ENCODE measurements at regions not wholly inside any gene's neighbourhood (a gene's known extent, or its start where the extent isn't known, plus 50 kb on each side); places are given as distances from the start of the nearest gene placed in this dataset.

GRCh38 chr3:72126441-72127223 is 341.7 kb upstream of the PROK2 start:
- no peaks in the 10 kb centered on the region; the same call in 2 of the 3 replicates for H3K36me3 Mint-ChIP-seq (ENCODE audit: low read depth)
- H3K27me3 ChIP-seq (ENCODE audit: insufficient read depth) = no peaks in the 10 kb centered on the region
- no peaks in the 10 kb centered on the region for H3K79me2 ChIP-seq (replicated peaks; ENCODE audit: insufficient read depth)

GRCh38 chr3:72123908-72124441 is 339.0 kb upstream of the PROK2 start:
- no peak overlapping the region for H3K27ac ChIP-seq (ENCODE audit: low read depth)
- H2AFZ ChIP-seq = no peak overlapping the region
- no peaks in the 10 kb centered on the region for H3K4me1 ChIP-seq (ENCODE audit: insufficient read depth)
- ATAC-seq (no peak), DNase-seq (ENCODE audit: low spot score) (no peak)
- Mint-ChIP-seq H3K36me3 (ENCODE audit: low read depth) (no peaks in the 10 kb centered on the region; the same call in 2 of the 3 replicates), H3K4me1 (no peaks in the 10 kb centered on the region), H3K9me3 (no peaks in the 10 kb centered on the region), H3K4me3 (no peak overlapping the region), H3K27me3 (ENCODE audit: insufficient read depth, low read depth, poor library complexity) (no peaks in the 10 kb centered on the region), H3K27ac (no peak overlapping the region)
- no peaks in the 10 kb centered on the region for H3K79me2 ChIP-seq (replicated peaks; ENCODE audit: insufficient read depth)
- no peak overlapping the region for H3K4me2 ChIP-seq
- H3F3A ChIP-seq (replicated peaks; ENCODE audit: low read depth) = no peaks in the 10 kb centered on the region
- TF ChIP-seq ZNF462 (CRISPR knock-in tag; IDR thresholded peaks at IDR 0.05) (no peak), JUNB (IDR thresholded peaks at IDR 0.05; ENCODE audit: unreplicated experiment) (no peak)
- TF ChIP-seq, protein P1, sequence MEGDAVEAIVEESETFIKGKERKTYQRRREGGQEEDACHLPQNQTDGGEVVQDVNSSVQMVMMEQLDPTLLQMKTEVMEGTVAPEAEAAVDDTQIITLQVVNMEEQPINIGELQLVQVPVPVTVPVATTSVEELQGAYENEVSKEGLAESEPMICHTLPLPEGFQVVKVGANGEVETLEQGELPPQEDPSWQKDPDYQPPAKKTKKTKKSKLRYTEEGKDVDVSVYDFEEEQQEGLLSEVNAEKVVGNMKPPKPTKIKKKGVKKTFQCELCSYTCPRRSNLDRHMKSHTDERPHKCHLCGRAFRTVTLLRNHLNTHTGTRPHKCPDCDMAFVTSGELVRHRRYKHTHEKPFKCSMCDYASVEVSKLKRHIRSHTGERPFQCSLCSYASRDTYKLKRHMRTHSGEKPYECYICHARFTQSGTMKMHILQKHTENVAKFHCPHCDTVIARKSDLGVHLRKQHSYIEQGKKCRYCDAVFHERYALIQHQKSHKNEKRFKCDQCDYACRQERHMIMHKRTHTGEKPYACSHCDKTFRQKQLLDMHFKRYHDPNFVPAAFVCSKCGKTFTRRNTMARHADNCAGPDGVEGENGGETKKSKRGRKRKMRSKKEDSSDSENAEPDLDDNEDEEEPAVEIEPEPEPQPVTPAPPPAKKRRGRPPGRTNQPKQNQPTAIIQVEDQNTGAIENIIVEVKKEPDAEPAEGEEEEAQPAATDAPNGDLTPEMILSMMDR (conservative IDR thresholded peaks at IDR 0.05; ENCODE audit: low read depth in 2 of 2) = no peak
- no peaks in the 10 kb centered on the region for H3K36me3 ChIP-seq (ENCODE audit: insufficient read depth)
- no peaks in the 10 kb centered on the region for H3K27me3 ChIP-seq (ENCODE audit: insufficient read depth)
- H3K4me3 ChIP-seq = no peak overlapping the region
- no peaks in the 10 kb centered on the region for H4K20me1 ChIP-seq (replicated peaks; ENCODE audit: insufficient read depth)
- H3K9me2 ChIP-seq (ENCODE audit: insufficient read depth) = peaks cover 9% of the 10 kb centered on the region; the same call in 1 of the 2 replicates

More at GRCh38 chr3:72126441-72127223, 341.7 kb upstream of the PROK2 start:
- Mint-ChIP-seq H3K4me3 (no peak overlapping the region), H3K27me3 (ENCODE audit: insufficient read depth, low read depth, poor library complexity) (peaks cover 2% of the 10 kb centered on the region), H3K4me1 (no peaks in the 10 kb centered on the region), H3K27ac (no peak overlapping the region), H3K9me3 (no peaks in the 10 kb centered on the region)
- Histone ChIP-seq H4K20me1 (replicated peaks; ENCODE audit: insufficient read depth) (no peaks in the 10 kb centered on the region), H3K4me1 (ENCODE audit: insufficient read depth) (no peaks in the 10 kb centered on the region), H3K4me2 (no peak overlapping the region), H2AFZ (no peak overlapping the region), H3K27ac (ENCODE audit: low read depth) (no peak overlapping the region), H3K9me2 (ENCODE audit: insufficient read depth) (peaks cover 9% of the 10 kb centered on the region; the same call in 1 of the 2 replicates), H3F3A (replicated peaks; ENCODE audit: low read depth) (no peaks in the 10 kb centered on the region), H3K36me3 (ENCODE audit: insufficient read depth) (no peaks in the 10 kb centered on the region), H3K4me3 (no peak overlapping the region)
- ATAC-seq = no peak
- no peak for TF ChIP-seq CREB1 (CRISPR knock-in tag; IDR thresholded peaks at IDR 0.05; ENCODE audit: low read depth)
- no peak for TF ChIP-seq ZNF114 (CRISPR knock-in tag; IDR thresholded peaks at IDR 0.05)
- no peak for TF ChIP-seq STAT1 (IDR thresholded peaks at IDR 0.05; ENCODE audit: unreplicated experiment)
- TF ChIP-seq ZNF331 (CRISPR knock-in tag; IDR thresholded peaks at IDR 0.05; ENCODE audit: low read depth) = no peak
- TF ChIP-seq, protein P1 (conservative IDR thresholded peaks at IDR 0.05; ENCODE audit: low read depth in 2 of 2) = no peak
- TF ChIP-seq NANOG (IDR thresholded peaks at IDR 0.05; ENCODE audit: borderline replicate concordance) = no peak
- TF ChIP-seq, protein P2, sequence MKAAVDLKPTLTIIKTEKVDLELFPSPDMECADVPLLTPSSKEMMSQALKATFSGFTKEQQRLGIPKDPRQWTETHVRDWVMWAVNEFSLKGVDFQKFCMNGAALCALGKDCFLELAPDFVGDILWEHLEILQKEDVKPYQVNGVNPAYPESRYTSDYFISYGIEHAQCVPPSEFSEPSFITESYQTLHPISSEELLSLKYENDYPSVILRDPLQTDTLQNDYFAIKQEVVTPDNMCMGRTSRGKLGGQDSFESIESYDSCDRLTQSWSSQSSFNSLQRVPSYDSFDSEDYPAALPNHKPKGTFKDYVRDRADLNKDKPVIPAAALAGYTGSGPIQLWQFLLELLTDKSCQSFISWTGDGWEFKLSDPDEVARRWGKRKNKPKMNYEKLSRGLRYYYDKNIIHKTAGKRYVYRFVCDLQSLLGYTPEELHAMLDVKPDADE (IDR thresholded peaks at IDR 0.05) = no peak
- no peak for DNase-seq (ENCODE audit: low spot score)
